Hippocampal formation (tissue), 2 donors: ENCODE measurements at regions not wholly inside any gene's neighbourhood (a gene's known extent, or its start where the extent isn't known, plus 50 kb on each side); places are given as distances from the start of the nearest gene placed in this dataset.
"Not testable (repeated sequence)": the region's sequence is repeated elsewhere in the genome, so short reads cannot be mapped to it uniquely, and the experiment has no call there.

Experiments
- DNase-seq, 2 donors: peaks; one replicate each; lab custom pipeline; 2025; lab: John Stamatoyannopoulos, UW

- no peak for DNase-seq
Measured at GRCh38 chr4:129998436-129999150, 902.6 kb downstream of the C4orf33 start.

DNA sequence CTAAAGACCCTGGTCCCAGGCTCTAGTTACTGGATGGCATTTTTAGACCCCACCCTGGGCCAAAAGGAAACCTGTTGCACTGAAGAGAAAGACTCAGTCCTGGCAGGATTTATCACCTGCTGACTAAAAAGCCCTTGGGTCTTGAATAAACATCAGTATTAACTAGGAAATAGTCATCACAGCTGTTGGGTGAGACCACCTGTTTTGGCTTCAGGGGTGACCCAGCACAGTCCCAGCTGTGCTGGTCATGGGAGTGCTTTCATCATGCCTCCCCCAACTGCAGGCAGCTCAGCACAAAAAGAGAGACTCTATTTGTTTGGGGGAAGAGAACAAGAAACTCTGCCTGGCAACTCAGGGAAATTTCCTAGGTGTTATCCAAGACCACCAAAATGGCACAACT, 903.2 kb downstream of the C4orf33 start:
- DNase-seq, result no peak

GRCh38 chr4:130008461-130008860, 912.5 kb downstream of the C4orf33 start:
- no peak for DNase-seq

DNA sequence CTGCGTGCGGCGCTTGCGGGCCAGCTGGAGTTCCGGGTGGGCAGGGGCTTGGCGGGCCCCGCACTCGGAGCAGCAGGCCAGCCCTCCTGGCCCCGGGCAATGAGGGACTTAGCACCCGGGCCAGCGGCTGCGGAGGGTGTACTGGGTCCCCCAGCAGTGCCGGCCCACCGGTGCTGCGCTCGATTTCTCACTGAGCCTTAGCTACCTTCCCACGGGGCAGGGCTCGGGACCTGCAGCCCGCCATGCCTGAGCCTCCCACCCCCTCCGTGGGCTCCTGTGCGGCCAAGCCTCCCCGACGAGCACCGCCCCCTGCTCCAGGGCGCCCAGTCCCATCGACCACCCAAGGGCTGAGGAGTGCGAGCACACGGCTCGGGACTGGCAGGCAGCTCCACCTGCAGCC, 916.9 kb downstream of the C4orf33 start:
- DNase-seq, result not testable (repeated sequence)

GRCh38 chr4:130021706-130022105, 925.8 kb downstream of the C4orf33 start:
- DNase-seq, result no peak

- DNase-seq, result no peak
Measured at GRCh38 chr4:130023088-130023487, 927.1 kb downstream of the C4orf33 start.

DNA sequence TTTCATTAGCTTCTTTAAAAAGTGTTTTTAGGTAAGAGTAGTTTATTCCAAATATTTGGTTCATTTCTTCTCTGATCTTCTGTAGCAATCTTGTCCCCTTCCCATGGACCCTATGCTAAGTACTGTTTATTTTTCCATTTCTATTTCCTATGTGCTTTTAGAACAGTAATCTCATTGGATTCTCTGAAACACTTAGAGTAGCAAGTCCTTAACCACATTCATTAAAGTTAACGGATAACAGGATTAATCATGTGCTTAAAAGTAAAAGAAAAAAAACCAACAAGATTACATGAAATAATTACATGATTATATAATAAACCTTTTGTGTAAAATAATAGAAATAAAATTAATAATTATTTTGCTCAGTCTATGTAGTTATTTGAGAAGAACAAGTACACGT, 929.7 kb downstream of the C4orf33 start:
- no peak for DNase-seq

DNA sequence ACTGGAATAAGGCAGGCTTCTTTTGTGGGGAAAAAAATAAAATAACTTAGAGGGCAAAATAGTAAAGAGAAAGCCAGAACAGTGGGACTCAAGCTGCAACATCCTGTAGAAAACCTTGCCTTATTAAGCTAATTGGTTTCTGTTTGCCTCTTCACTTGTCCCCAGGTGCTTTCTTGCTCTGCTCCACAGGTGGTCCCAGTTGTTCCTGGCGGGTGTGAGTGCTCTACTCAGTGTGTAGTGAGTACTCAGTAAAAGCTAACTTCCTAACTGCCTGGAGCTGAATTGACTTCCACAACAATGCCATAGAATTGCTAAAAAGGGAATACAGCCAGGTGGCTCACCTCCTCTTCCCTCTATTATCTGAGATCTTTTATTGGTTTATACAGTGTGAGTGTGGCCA, 930.2 kb downstream of the C4orf33 start:
- DNase-seq, result no peak

DNA sequence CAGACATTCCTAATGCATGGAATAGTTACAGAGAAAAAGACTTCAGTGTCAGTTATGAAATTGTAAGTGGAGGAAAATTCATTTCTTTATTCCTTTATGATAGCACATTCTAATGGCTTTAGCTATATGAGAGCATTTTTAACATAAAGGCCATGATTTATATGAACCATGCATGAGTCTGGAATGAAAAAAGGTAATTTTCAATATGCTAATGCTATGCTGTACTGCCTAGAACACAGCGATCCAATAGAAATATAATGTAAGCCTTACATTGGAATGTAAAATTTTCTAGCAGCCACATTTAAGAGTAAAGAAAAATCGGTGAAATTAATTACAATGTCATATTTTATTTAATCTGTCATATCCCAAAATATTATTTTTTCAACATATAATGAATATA, 932.0 kb downstream of the C4orf33 start:
- DNase-seq, result no peak

DNA sequence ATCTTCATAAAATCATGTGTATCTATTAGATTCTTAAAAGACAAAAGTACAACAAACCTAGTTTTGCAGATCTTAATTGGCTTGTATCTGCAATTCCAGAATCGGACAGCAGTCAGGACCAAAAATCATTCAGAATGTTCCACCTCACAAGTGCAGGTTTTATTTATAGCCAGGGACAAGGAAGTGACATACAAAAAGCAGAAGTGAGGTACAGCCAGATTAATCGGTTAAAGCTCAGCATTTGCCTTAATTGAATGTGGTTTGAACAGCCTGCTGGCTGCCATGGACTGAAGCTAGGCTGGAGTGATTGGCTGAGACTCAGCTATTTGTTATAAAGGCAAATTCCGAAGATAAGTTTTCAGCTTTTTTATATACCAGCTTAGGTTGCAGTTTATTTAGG, 932.6 kb downstream of the C4orf33 start:
- no peak for DNase-seq

- DNase-seq, result no peak
Measured at GRCh38 chr4:130029442-130029841, 933.5 kb downstream of the C4orf33 start.

- DNase-seq, result no peak
Measured at GRCh38 chr4:130031858-130032257, 935.9 kb downstream of the C4orf33 start.

DNA sequence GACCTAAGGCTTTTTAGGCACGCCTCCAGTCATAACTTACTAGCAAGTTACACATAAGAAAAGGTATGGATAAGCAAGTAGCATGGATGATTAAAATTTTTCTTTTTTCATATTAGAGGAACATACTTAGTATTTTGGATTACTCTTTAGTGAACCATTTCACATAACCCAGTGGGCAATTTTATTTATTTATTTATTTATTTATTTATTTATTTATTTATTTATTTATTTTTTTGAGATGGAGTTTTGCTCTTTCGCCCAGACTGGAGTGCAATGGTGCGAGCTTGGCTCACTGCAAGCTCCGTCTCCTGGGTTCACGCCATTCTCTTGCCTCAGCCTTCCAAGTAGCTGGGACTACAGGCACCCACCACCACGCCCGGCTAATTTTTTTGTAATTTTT, 937.7 kb downstream of the C4orf33 start:
- not testable (repeated sequence) for DNase-seq

DNA sequence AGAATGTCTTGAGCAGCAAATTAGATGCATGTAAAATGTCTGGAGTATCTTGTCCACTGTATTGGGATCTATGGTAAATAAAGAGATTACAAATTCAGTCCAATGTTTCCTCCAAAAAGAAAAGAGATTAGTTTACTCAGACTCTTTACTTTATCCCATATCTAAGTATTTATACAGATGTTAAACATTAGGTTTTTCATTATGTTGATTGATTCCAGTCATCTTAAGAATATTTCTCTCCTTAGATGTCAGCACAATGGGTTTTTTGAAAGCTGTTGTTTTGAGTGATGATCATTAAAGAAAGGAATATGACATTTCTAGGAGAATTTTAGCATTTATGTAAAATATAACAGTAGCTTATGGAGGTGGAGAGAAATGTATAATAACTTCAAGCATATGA, 938.9 kb downstream of the C4orf33 start:
- DNase-seq, result no peak

- DNase-seq, result no peak
Measured at GRCh38 chr4:130035391-130035790, 939.4 kb downstream of the C4orf33 start.

GRCh38 chr4:130037866-130038265, 941.9 kb downstream of the C4orf33 start:
- DNase-seq, result not testable (repeated sequence)

- not testable (repeated sequence) for DNase-seq
Measured at GRCh38 chr4:130038540-130038939, 942.6 kb downstream of the C4orf33 start.

GRCh38 chr4:130043732-130044160, 947.8 kb downstream of the C4orf33 start:
- DNase-seq, result no peak

GRCh38 chr4:130044788-130045531, 949.0 kb downstream of the C4orf33 start:
- no peak for DNase-seq

GRCh38 chr4:130053723-130054122, 957.8 kb downstream of the C4orf33 start:
- no peak for DNase-seq

- DNase-seq, result no peak
Measured at GRCh38 chr4:130054908-130055307, 959.0 kb downstream of the C4orf33 start.

DNA sequence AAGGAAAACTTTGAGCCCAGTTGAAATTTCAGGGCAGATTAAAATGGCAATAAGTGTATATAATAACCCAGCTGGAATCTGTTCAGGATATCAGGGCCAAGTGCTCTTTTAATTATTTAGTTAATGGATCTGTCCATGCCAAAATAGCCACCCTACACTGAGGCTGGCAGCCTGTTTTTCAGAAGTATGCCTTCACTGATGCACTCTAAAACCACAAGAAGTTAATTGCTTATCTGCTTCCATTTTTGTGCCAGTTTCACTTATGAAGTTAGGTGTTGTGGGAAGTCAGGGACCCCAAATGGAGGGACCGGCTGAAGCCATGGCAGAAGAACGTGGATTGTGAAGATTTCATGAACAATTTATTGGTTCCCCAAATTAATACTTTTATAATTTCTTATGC, 960.3 kb downstream of the C4orf33 start:
- no peak for DNase-seq

GRCh38 chr4:130064471-130064870, 968.5 kb downstream of the C4orf33 start:
- no peak for DNase-seq
